Duodenal mucosa (tissue), 2 donors: ENCODE measurements at regions not wholly inside any gene's neighbourhood (a gene's known extent, or its start where the extent isn't known, plus 50 kb on each side); places are given as distances from the start of the nearest gene placed in this dataset.

ENCODE experiments used
- H3K27ac ChIP-seq: one replicate; pipeline ENCODE4 v1.7.0; 2013; ENCODE audit warnings: low read depth, low read length
- H3K27me3 ChIP-seq, 2 donors: one replicate each; pipeline ENCODE4 v1.7.0; 2013; ENCODE audit warnings: low read length in 2 of 2, control low read depth in 1 of 2; ENCODE audit not compliant: insufficient read depth in 2 of 2, control insufficient read depth in 1 of 2
- H3K36me3 ChIP-seq, 2 donors: one replicate each; pipeline ENCODE4 v1.7.0; 2013; ENCODE audit warnings: low read length in 2 of 2, control low read depth in 1 of 2; ENCODE audit not compliant: insufficient read depth in 2 of 2, control insufficient read depth in 1 of 2
- H3K4me1 ChIP-seq, 2 donors: one replicate each; pipeline ENCODE4 v1.7.0; 2013; ENCODE audit warnings: low read length in 2 of 2, control low read depth in 1 of 2; ENCODE audit not compliant: insufficient read depth in 2 of 2, control insufficient read depth in 1 of 2
- H3K4me3 ChIP-seq, 2 donors: one replicate each; pipeline ENCODE4 v1.7.0; 2013; ENCODE audit warnings: low read length in 2 of 2, low read depth in 1 of 2
- H3K9ac ChIP-seq, 2 donors: one replicate each; pipeline ENCODE4 v1.7.0; 2013; ENCODE audit warnings: low read length in 2 of 2, low read depth in 1 of 2
- H3K9me3 ChIP-seq, 2 donors: one replicate each; pipeline ENCODE4 v1.7.0; 2013; ENCODE audit warnings: low read length in 2 of 2, control low read depth in 1 of 2; ENCODE audit not compliant: control insufficient read depth in 1 of 2

DNA sequence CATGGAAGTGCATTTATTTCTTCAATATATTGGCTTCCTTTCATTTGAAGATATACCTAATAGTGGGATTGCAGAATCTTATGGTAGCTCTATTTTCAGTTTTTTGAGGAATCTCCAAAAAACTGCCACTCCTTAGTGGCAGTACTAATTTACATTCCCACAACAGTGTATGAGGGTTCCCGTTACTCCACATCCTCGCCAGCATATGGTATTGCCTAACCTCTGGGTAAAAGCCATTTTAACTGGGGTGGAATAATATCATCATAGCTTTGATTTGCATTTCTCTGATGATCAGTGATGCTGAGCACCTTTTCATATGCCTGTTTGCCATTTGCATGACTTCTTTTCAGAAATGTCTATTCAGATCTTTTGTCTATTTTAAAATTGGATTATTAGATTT lies 471.9 kb upstream of the UBE2E3 start:
- no peak overlapping the region for H3K9ac ChIP-seq
- H3K27ac ChIP-seq = no peak overlapping the region
- H3K4me1 ChIP-seq = no peaks in the 10 kb centered on the region
- H3K36me3 ChIP-seq = no peaks in the 10 kb centered on the region
- no peaks in the 10 kb centered on the region for H3K27me3 ChIP-seq
- no peaks in the 10 kb centered on the region for H3K9me3 ChIP-seq
- no peak overlapping the region for H3K4me3 ChIP-seq

GRCh38 chr2:180507028-180507427 lies 473.4 kb upstream of the UBE2E3 start:
- Histone ChIP-seq H3K27ac (no peak overlapping the region), H3K9me3 (no peaks in the 10 kb centered on the region), H3K36me3 (no peaks in the 10 kb centered on the region), H3K4me3 (no peak overlapping the region), H3K9ac (no peak overlapping the region), H3K27me3 (no peaks in the 10 kb centered on the region), H3K4me1 (no peaks in the 10 kb centered on the region)

GRCh38 chr2:180505203-180505602 lies 475.2 kb upstream of the UBE2E3 start:
- no peak overlapping the region for H3K4me3 ChIP-seq
- no peak overlapping the region for H3K9ac ChIP-seq
- no peaks in the 10 kb centered on the region for H3K36me3 ChIP-seq
- H3K4me1 ChIP-seq = no peaks in the 10 kb centered on the region
- H3K27me3 ChIP-seq = no peaks in the 10 kb centered on the region
- H3K9me3 ChIP-seq = no peaks in the 10 kb centered on the region
- H3K27ac ChIP-seq = no peak overlapping the region

DNA sequence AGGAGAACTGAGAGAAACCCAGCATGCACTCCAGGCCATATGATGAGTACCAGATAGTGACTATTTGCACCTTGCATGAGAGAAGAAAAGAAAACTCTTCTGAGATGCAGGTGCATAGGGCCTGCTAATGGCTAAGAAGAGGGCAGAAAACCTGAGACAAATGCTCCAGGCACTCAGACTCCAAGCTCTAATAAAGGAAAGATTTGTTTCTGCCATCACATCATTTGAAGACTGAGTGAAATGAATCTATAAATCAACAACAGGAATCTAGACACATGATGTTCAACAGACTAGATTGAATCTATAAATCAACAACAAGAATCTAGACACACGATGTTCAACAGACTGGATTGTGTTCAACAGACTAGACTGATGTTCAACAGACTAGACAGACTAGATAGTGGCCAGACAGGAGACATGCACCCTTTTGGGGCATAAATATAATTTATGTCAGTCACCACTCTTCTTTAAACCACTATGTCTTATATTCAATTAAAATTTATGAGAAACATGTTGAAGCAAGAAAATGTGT lies 482.7 kb upstream of the UBE2E3 start:
- no peaks in the 10 kb centered on the region for H3K9me3 ChIP-seq
- H3K9ac ChIP-seq = no peak overlapping the region
- no peaks in the 10 kb centered on the region for H3K4me1 ChIP-seq
- no peaks in the 10 kb centered on the region for H3K27me3 ChIP-seq
- no peak overlapping the region for H3K4me3 ChIP-seq
- H3K36me3 ChIP-seq = no peaks in the 10 kb centered on the region
- no peak overlapping the region for H3K27ac ChIP-seq

GRCh38 chr2:180495606-180496005 lies 484.8 kb upstream of the UBE2E3 start:
- Histone ChIP-seq H3K9me3 (no peaks in the 10 kb centered on the region), H3K4me1 (no peaks in the 10 kb centered on the region), H3K9ac (no peak overlapping the region), H3K27ac (no peak overlapping the region), H3K36me3 (no peaks in the 10 kb centered on the region), H3K4me3 (no peak overlapping the region), H3K27me3 (no peaks in the 10 kb centered on the region)

GRCh38 chr2:180494286-180494685 lies 486.1 kb upstream of the UBE2E3 start:
- H3K4me1 ChIP-seq = no peaks in the 10 kb centered on the region

DNA sequence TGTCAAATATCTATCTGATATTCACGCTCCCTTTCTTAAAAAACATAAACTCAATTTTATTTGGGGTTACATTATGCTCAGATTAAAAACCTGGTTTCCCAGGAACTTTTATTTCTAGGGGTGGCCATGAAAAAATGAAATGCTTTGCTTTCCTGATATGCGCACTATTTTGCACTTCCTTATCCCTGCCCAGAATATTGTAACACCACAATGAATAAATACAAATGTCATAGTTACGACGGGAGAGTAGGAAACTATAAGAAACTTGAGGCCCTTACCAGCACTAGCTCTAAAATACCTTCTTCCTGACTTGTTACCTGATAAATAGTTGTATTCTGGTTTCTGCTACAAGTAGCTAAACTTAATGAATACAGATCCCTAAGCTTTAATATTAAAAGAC lies 475.6 kb upstream of the CWC22 start:
- no peak overlapping the region for H3K9ac ChIP-seq
- no peaks in the 10 kb centered on the region for H3K4me1 ChIP-seq
- H3K36me3 ChIP-seq = no peaks in the 10 kb centered on the region
- H3K4me3 ChIP-seq = no peak overlapping the region
- no peaks in the 10 kb centered on the region for H3K27me3 ChIP-seq
- no peaks in the 10 kb centered on the region for H3K9me3 ChIP-seq
- no peak overlapping the region for H3K27ac ChIP-seq

More at GRCh38 chr2:180494286-180494685, 486.1 kb upstream of the UBE2E3 start:
- no peak overlapping the region for H3K27ac ChIP-seq
- H3K9ac ChIP-seq = no peak overlapping the region
- H3K4me3 ChIP-seq = no peak overlapping the region
- H3K36me3 ChIP-seq = no peaks in the 10 kb centered on the region
- no peaks in the 10 kb centered on the region for H3K9me3 ChIP-seq
- no peaks in the 10 kb centered on the region for H3K27me3 ChIP-seq

DNA sequence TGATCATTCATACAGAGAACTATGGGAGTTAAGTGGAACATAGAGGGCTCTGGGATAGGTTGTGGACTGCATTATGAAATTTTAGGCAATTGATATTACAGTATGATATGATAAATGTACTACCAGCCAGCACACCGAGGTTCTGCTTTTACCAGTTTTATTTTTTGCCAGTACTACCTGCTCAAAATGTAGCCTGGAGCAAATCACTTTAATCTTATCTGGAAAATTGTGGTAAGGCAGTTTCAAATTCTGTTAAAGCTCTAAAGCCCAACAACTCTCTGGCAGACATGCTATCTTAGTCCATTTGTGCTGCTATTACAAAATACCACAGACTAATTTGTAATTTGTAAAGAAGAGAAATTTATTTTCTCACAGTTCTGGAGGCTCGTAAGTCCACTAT lies 474.9 kb upstream of the CWC22 start:
- Histone ChIP-seq H3K9ac (no peak overlapping the region), H3K4me1 (no peaks in the 10 kb centered on the region), H3K27ac (no peak overlapping the region), H3K36me3 (no peaks in the 10 kb centered on the region), H3K4me3 (no peak overlapping the region), H3K9me3 (no peaks in the 10 kb centered on the region), H3K27me3 (no peaks in the 10 kb centered on the region)

DNA sequence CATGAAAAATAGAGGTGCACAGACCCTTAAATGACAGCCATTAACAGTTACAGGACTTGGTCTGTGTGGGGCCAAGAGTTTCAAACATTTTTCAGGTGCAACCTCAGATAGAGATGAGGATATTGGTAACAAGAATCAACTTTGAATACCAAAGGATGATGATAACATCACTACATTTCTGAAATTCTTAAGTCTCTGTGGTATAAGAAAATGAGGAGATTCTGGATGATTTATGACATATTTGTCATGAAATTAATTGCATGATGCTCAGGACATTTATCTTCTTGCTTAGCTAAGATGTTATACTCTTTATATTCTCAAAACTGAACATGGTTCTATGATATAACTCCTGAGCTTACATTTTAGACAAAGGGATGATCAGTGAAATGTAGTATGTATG lies 471.8 kb upstream of the CWC22 start:
- no peaks in the 10 kb centered on the region for H3K9me3 ChIP-seq
- H3K4me1 ChIP-seq = no peaks in the 10 kb centered on the region
- H3K9ac ChIP-seq = no peak overlapping the region
- no peak overlapping the region for H3K4me3 ChIP-seq
- no peak overlapping the region for H3K27ac ChIP-seq
- no peaks in the 10 kb centered on the region for H3K36me3 ChIP-seq
- no peaks in the 10 kb centered on the region for H3K27me3 ChIP-seq

GRCh38 chr2:180474716-180475115 lies 467.6 kb upstream of the CWC22 start:
- Histone ChIP-seq H3K9me3 (no peaks in the 10 kb centered on the region), H3K4me1 (no peaks in the 10 kb centered on the region), H3K9ac (no peak overlapping the region)

GRCh38 chr2:180473456-180473855 lies 466.4 kb upstream of the CWC22 start:
- Histone ChIP-seq H3K27me3 (no peaks in the 10 kb centered on the region), H3K36me3 (no peaks in the 10 kb centered on the region), H3K4me3 (no peak overlapping the region), H3K27ac (no peak overlapping the region), H3K9ac (no peak overlapping the region), H3K4me1 (no peaks in the 10 kb centered on the region), H3K9me3 (no peaks in the 10 kb centered on the region)

More at GRCh38 chr2:180474716-180475115, 467.6 kb upstream of the CWC22 start:
- H3K27me3 ChIP-seq = no peaks in the 10 kb centered on the region
- H3K4me3 ChIP-seq = no peak overlapping the region
- H3K27ac ChIP-seq = no peak overlapping the region
- H3K36me3 ChIP-seq = no peaks in the 10 kb centered on the region
